WI38 (cell line): ENCODE measurements at regions not wholly inside any gene's neighbourhood (a gene's known extent, or its start where the extent isn't known, plus 50 kb on each side); places are given as distances from the start of the nearest gene placed in this dataset.

Experiments used
- H3K4me3 ChIP-seq: 2 replicates; pipeline ENCODE4 v1.5.1; 2011; ENCODE audit warnings: low read depth, mild to moderate bottlenecking, control low read depth, low read length
- TF ChIP-seq, protein P1 (sequence below): IDR thresholded peaks from 2 replicates; pipeline ENCODE4 v1.5.1; 2012; ENCODE audit warnings: low read depth, mild to moderate bottlenecking, control low read depth, low read length

- no peak overlapping the region for H3K4me3 ChIP-seq
- TF ChIP-seq, protein P1, sequence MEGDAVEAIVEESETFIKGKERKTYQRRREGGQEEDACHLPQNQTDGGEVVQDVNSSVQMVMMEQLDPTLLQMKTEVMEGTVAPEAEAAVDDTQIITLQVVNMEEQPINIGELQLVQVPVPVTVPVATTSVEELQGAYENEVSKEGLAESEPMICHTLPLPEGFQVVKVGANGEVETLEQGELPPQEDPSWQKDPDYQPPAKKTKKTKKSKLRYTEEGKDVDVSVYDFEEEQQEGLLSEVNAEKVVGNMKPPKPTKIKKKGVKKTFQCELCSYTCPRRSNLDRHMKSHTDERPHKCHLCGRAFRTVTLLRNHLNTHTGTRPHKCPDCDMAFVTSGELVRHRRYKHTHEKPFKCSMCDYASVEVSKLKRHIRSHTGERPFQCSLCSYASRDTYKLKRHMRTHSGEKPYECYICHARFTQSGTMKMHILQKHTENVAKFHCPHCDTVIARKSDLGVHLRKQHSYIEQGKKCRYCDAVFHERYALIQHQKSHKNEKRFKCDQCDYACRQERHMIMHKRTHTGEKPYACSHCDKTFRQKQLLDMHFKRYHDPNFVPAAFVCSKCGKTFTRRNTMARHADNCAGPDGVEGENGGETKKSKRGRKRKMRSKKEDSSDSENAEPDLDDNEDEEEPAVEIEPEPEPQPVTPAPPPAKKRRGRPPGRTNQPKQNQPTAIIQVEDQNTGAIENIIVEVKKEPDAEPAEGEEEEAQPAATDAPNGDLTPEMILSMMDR: no peak
Measured at GRCh38 chr14:86897224-86897623, 1095.8 kb downstream of the GALC start.

GRCh38 chr14:86896701-86897100, 1096.3 kb downstream of the GALC start:
- no peak overlapping the region for H3K4me3 ChIP-seq
- TF ChIP-seq, protein P1: no peak

- H3K4me3 ChIP-seq: no peak overlapping the region
- TF ChIP-seq, protein P1: no peak
Measured at GRCh38 chr14:86892152-86892956, 1100.6 kb downstream of the GALC start.

GRCh38 chr14:86885280-86885679, 1107.7 kb downstream of the GALC start:
- no peak overlapping the region for H3K4me3 ChIP-seq
- TF ChIP-seq, protein P1: no peak

DNA sequence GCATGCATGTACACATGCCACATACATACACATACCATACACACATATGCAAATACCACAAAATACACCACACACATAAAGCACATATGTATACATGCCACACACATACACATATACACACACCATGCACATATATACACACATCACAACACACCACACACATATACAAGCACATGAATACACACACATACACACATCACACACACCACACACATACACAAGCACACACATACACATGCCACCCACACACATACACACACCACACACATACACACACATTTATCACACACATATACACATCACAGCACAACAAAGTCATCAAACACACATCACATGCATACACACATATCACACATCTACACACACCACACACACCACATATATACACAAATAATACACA, 1108.5 kb downstream of the GALC start:
- TF ChIP-seq, protein P1: no peak
- H3K4me3 ChIP-seq: no peak overlapping the region

DNA sequence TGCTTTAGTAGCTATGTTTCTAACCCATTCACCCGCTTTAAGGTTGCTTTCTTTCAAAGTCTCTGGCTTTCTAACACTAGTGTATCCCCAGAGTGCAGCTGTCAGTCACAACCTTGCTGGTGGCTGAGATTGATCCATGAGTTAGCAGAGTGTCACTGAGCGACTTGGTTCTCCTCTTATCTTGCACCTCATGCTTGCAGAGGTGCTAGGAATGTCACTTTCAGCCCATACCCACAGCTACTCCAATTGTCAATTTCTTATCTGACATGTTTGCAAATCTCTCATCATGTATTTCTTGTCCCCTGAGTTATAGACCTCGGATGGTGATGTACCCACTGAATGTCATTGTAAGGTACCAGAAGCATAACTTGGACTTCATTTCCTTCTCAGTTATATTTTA, 1110.2 kb downstream of the GALC start:
- TF ChIP-seq, protein P1: no peak

GRCh38 chr14:86865934-86866333, 1127.0 kb downstream of the GALC start:
- H3K4me3 ChIP-seq: no peak overlapping the region
- TF ChIP-seq, protein P1: no peak

More for the DNA sequence above, 1110.2 kb downstream of the GALC start:
- no peak overlapping the region for H3K4me3 ChIP-seq
